Liver (tissue), 3 donors: ENCODE measurements at regions not wholly inside any gene's neighbourhood (a gene's known extent, or its start where the extent isn't known, plus 50 kb on each side); places are given as distances from the start of the nearest gene placed in this dataset.

Source experiments
- FOXA1 ChIP-seq: IDR thresholded peaks from 2 replicates; pipeline ENCODE4 v1.6.1; 2016; ENCODE audit warnings: antibody characterized with exemption
- GABPA ChIP-seq, 2 donors: IDR thresholded peaks in 1 of 2; conservative IDR thresholded peaks in 1 of 2; 2 replicates each; pipeline ENCODE4 v1.6.1; 2016; ENCODE audit warnings: antibody characterized with exemption in 2 of 2, mild to moderate bottlenecking in 1 of 2, moderate library complexity in 1 of 2
- NR2F2 ChIP-seq: IDR thresholded peaks from 2 replicates; pipeline ENCODE4 v1.6.1; 2016; ENCODE audit warnings: antibody characterized with exemption
- RAD21 ChIP-seq, 2 donors: IDR thresholded peaks; 2 replicates each; pipeline ENCODE4 v1.6.1; 2016; ENCODE audit warnings: antibody characterized with exemption in 2 of 2, mild to moderate bottlenecking in 2 of 2
- TF ChIP-seq, protein P1 (sequence below): fragments of 150-350 bp; IDR thresholded peaks from 2 replicates; pipeline ENCODE4 v1.5.1; 2017; ENCODE audit warnings: improper control_type of control experiment, low read depth, low read length; ENCODE audit not compliant: missing input control
- TF ChIP-seq, protein P2 (sequence below): IDR thresholded peaks from 2 replicates; pipeline ENCODE4 v1.6.1; 2016; ENCODE audit warnings: antibody characterized with exemption
- TF ChIP-seq, protein P3 (sequence below): IDR thresholded peaks from 2 replicates; pipeline ENCODE4 v1.6.1; 2016; ENCODE audit warnings: antibody characterized with exemption
- donor health status: healthy.
- donor health status: healthy.

DNA sequence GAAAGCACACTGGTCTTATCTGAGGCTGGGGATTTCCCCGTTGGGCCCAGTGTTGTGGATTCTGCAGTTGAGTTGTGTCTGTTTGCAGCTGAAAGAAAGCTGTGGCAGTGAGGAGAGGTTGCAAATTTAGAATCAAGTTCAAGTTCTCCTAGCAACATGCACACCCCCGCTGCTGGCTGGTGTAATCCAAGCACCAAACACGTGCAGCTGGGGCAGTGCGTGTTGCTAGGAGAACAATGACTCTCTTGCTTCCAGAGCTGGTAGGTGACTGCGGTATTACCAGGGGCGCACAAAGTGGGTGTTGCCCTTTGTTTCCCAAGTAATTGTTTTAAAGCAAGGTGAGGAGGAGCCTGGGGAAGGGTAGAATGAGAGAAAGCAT is 91.5 kb downstream of the IER5 start:
- TF ChIP-seq, protein P1, sequence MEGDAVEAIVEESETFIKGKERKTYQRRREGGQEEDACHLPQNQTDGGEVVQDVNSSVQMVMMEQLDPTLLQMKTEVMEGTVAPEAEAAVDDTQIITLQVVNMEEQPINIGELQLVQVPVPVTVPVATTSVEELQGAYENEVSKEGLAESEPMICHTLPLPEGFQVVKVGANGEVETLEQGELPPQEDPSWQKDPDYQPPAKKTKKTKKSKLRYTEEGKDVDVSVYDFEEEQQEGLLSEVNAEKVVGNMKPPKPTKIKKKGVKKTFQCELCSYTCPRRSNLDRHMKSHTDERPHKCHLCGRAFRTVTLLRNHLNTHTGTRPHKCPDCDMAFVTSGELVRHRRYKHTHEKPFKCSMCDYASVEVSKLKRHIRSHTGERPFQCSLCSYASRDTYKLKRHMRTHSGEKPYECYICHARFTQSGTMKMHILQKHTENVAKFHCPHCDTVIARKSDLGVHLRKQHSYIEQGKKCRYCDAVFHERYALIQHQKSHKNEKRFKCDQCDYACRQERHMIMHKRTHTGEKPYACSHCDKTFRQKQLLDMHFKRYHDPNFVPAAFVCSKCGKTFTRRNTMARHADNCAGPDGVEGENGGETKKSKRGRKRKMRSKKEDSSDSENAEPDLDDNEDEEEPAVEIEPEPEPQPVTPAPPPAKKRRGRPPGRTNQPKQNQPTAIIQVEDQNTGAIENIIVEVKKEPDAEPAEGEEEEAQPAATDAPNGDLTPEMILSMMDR: no peak
- TF ChIP-seq, protein P2, sequence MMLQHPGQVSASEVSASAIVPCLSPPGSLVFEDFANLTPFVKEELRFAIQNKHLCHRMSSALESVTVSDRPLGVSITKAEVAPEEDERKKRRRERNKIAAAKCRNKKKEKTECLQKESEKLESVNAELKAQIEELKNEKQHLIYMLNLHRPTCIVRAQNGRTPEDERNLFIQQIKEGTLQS: no peak
- TF ChIP-seq GABPA (IDR thresholded peaks at IDR 0.05 in 1 of 2, conservative IDR thresholded peaks at IDR 0.05 in 1 of 2) (no peak), NR2F2 (no peak), RAD21 (IDR thresholded peaks at IDR 0.05) (no peak), FOXA1 (no peak)
- TF ChIP-seq, protein P3, sequence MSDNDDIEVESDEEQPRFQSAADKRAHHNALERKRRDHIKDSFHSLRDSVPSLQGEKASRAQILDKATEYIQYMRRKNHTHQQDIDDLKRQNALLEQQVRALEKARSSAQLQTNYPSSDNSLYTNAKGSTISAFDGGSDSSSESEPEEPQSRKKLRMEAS: no peak
